Neural cell (in vitro differentiated cells): ENCODE measurements at regions not wholly inside any gene's neighbourhood (a gene's known extent, or its start where the extent isn't known, plus 50 kb on each side); places are given as distances from the start of the nearest gene placed in this dataset.

Source experiments
- H2AFZ ChIP-seq: fragments of 200-600, 300-800 bp; sonication (generic), shearing (Covaris generic); 2 replicates; pipeline ENCODE4 v1.6.0; 2014; ENCODE audit warnings: low read depth, mild to moderate bottlenecking, antibody characterized with exemption, low read length, moderate library complexity
- H3F3A ChIP-seq: fragments of 200-600 bp; shearing (Covaris generic); 2 replicates; pipeline ENCODE4 v1.6.1; 2016; ENCODE audit warnings: mild to moderate bottlenecking, moderate library complexity, mixed read lengths, antibody characterized with exemption, low read length; ENCODE audit not compliant: insufficient read depth, poor library complexity, severe bottlenecking
- H3K27ac ChIP-seq: fragments of 200-600, 300-800 bp; sonication (generic), shearing (Covaris generic); 2 replicates; pipeline ENCODE4 v1.5.1; 2014; ENCODE audit warnings: mild to moderate bottlenecking, low read length, moderate library complexity
- H3K27me3 ChIP-seq: fragments of 300-800, 200-600 bp; sonication (generic), shearing (Covaris generic); 2 replicates; pipeline ENCODE4 v1.6.0; 2014; ENCODE audit warnings: mild to moderate bottlenecking, low read depth, low read length, moderate library complexity; ENCODE audit not compliant: insufficient read depth
- H3K36me3 ChIP-seq: fragments of 300-800, 200-600 bp; sonication (generic), shearing (Covaris generic); 2 replicates; pipeline ENCODE4 v1.5.1; 2014; ENCODE audit warnings: mild to moderate bottlenecking, antibody characterized with exemption, low read length, moderate library complexity; ENCODE audit not compliant: insufficient read depth
- H3K4me2 ChIP-seq: fragments of 300-800, 200-600 bp; sonication (generic), shearing (Covaris generic); 2 replicates; pipeline ENCODE4 v1.6.0; 2014; ENCODE audit warnings: mild to moderate bottlenecking, low read length
- H3K4me3 ChIP-seq: fragments of 300-800, 200-600 bp; sonication (generic), shearing (Covaris generic); 2 replicates; pipeline ENCODE4 v1.5.1; 2014; ENCODE audit warnings: mild to moderate bottlenecking, low read length, moderate library complexity
- H3K79me2 ChIP-seq: fragments of 200-600 bp; shearing (Covaris generic); replicated peaks from 2 replicates; pipeline ENCODE4 v1.6.0; 2014; ENCODE audit warnings: mild to moderate bottlenecking, low read length, moderate library complexity; ENCODE audit not compliant: insufficient read depth
- H3K9ac ChIP-seq: fragments of 300-800, 200-600 bp; sonication (generic), shearing (Covaris generic); 2 replicates; pipeline ENCODE4 v1.6.1; 2016; ENCODE audit warnings: mild to moderate bottlenecking, low read length, mixed read lengths
- H3K9me2 ChIP-seq: fragments of 200-600 bp; shearing (Covaris generic); 2 replicates; pipeline ENCODE4 v1.6.1; 2016; ENCODE audit warnings: mild to moderate bottlenecking, low read length, mixed read lengths; ENCODE audit not compliant: insufficient read depth
- H3K9me3 ChIP-seq: fragments of 200-600, 300-800 bp; sonication (generic), shearing (Covaris generic); 2 replicates; pipeline ENCODE4 v1.6.1; 2016; ENCODE audit warnings: mild to moderate bottlenecking, mixed run types, low read length, moderate library complexity, mixed read lengths
- H4K20me1 ChIP-seq: fragments of 200-600 bp; shearing (Covaris generic); 2 replicates; pipeline ENCODE4 v1.6.1; 2016; ENCODE audit warnings: mild to moderate bottlenecking, mixed run types; ENCODE audit not compliant: insufficient read depth
- EP300 ChIP-seq: fragments of 450-650 bp; conservative IDR thresholded peaks from 2 replicates; pipeline ENCODE4 v1.6.1; 2014; ENCODE audit warnings: antibody characterized with exemption, mild to moderate bottlenecking, moderate library complexity; ENCODE audit not compliant: poor library complexity, severe bottlenecking
- EZH2 ChIP-seq: fragments of 200-600, 300-800 bp; shearing (Covaris generic), sonication (generic); IDR thresholded peaks from 2 replicates; pipeline ENCODE4 v1.6.1; 2014; ENCODE audit warnings: antibody characterized with exemption, low read length, borderline replicate concordance, mild to moderate bottlenecking; ENCODE audit not compliant: insufficient read depth, poor library complexity, severe bottlenecking
- MXI1 ChIP-seq: fragments of 450-650 bp; conservative IDR thresholded peaks from 2 replicates; pipeline ENCODE4 v1.6.1; 2014; ENCODE audit warnings: antibody characterized with exemption, mild to moderate bottlenecking; ENCODE audit not compliant: poor library complexity, severe bottlenecking
- POLR2AphosphoS5 ChIP-seq: IDR thresholded peaks from 2 replicates; pipeline ENCODE4 v1.6.1; 2012
- RAD21 ChIP-seq: fragments of 450-650 bp; conservative IDR thresholded peaks from 2 replicates; pipeline ENCODE4 v1.6.1; 2014; ENCODE audit warnings: antibody characterized with exemption, mild to moderate bottlenecking, moderate library complexity
- REST ChIP-seq: IDR thresholded peaks from 2 replicates; pipeline ENCODE4 v1.6.1; 2012; ENCODE audit warnings: borderline replicate concordance
- SMC3 ChIP-seq: fragments of 450-650 bp; conservative IDR thresholded peaks from 2 replicates; pipeline ENCODE4 v1.6.1; 2014; ENCODE audit warnings: antibody characterized with exemption, mild to moderate bottlenecking, moderate library complexity; ENCODE audit not compliant: poor library complexity
- TAF1 ChIP-seq: IDR thresholded peaks from 2 replicates; pipeline ENCODE4 v1.6.1; 2012; ENCODE audit warnings: low read depth
- TF ChIP-seq, protein P1 (sequence below): fragments of 450-650 bp; IDR thresholded peaks from 2 replicates; pipeline ENCODE4 v1.5.1; 2014; ENCODE audit warnings: antibody characterized with exemption, mild to moderate bottlenecking, moderate library complexity; ENCODE audit not compliant: poor library complexity, severe bottlenecking

DNA sequence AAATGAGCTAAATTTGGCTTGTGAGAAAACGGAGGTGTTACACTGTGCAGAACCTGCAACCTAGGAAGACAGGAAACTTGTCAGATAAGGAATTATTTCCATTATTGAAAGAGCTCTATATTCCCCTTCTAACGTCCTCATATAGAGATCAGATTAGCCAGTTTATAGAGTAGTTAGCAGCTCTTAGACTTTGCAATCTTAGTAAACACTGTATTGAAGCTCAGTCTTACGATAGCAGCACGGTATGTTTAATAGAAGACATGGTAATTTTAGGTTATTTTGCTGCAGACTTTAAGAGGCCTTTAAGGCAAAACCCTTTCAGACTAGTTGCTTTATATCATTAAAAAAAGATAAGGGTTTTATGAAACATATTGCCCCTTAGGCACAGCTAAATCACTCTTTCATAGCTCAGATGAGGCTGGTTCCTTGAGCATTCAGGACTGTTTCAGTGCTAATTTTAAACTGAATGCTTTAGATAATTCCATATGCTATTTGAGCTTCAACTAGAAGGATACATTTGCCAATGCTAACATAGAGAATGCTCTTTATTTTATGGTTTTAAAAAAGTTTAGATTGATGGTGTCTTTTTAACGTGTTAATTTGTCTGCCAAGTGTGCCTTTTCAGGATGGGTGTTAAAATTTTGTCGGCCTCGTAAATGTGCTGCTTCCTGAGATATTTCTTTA, 234.3 kb downstream of the PYDC2 start:
- no peaks in the 10 kb centered on the region for H3F3A ChIP-seq
- H3K79me2 ChIP-seq, result no peaks in the 10 kb centered on the region
- no peaks in the 10 kb centered on the region for H3K27me3 ChIP-seq
- no peak overlapping the region for H3K4me3 ChIP-seq
- H3K4me2 ChIP-seq, result no peak overlapping the region
- H3K9me3 ChIP-seq, result no peaks in the 10 kb centered on the region
- no peak overlapping the region for H2AFZ ChIP-seq
- no peak overlapping the region for H3K27ac ChIP-seq
- no peak for TF ChIP-seq POLR2AphosphoS5
- no peak for TF ChIP-seq EZH2
- TF ChIP-seq SMC3, result no peak
- TF ChIP-seq MXI1, result no peak
- TF ChIP-seq, protein P1, sequence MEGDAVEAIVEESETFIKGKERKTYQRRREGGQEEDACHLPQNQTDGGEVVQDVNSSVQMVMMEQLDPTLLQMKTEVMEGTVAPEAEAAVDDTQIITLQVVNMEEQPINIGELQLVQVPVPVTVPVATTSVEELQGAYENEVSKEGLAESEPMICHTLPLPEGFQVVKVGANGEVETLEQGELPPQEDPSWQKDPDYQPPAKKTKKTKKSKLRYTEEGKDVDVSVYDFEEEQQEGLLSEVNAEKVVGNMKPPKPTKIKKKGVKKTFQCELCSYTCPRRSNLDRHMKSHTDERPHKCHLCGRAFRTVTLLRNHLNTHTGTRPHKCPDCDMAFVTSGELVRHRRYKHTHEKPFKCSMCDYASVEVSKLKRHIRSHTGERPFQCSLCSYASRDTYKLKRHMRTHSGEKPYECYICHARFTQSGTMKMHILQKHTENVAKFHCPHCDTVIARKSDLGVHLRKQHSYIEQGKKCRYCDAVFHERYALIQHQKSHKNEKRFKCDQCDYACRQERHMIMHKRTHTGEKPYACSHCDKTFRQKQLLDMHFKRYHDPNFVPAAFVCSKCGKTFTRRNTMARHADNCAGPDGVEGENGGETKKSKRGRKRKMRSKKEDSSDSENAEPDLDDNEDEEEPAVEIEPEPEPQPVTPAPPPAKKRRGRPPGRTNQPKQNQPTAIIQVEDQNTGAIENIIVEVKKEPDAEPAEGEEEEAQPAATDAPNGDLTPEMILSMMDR, result no peak
- no peak for TF ChIP-seq REST
- no peak for TF ChIP-seq EP300
- TF ChIP-seq TAF1, result no peak
- no peak for TF ChIP-seq RAD21
- H3K36me3 ChIP-seq, result no peaks in the 10 kb centered on the region
- H4K20me1 ChIP-seq, result no peaks in the 10 kb centered on the region
- H3K9ac ChIP-seq, result no peak overlapping the region
- no peaks in the 10 kb centered on the region for H3K9me2 ChIP-seq

DNA sequence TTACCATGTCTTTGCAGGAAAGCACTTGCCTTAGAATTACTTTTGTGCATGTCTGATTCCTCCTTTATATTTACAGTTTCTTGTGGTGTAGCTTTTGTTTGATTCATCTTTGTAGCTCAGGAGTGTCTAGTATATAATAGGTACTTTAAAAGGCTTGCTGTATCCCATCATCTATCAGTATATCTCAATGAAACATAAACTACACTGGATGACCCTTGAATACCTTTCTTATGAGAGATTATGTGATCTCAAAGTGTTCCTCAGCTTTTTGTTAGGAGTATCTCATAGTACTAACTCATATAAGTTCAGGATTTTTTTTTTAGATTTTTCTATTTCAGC, 234.8 kb downstream of the PYDC2 start:
- no peaks in the 10 kb centered on the region for H4K20me1 ChIP-seq
- TF ChIP-seq POLR2AphosphoS5, result no peak
- TF ChIP-seq REST, result no peak
- TF ChIP-seq MXI1, result no peak
- TF ChIP-seq, protein P1, result no peak
- H3K9me2 ChIP-seq, result no peaks in the 10 kb centered on the region
- no peaks in the 10 kb centered on the region for H3K27me3 ChIP-seq
- H3K4me3 ChIP-seq, result no peak overlapping the region
- no peak overlapping the region for H3K27ac ChIP-seq
- H2AFZ ChIP-seq, result no peak overlapping the region
- no peaks in the 10 kb centered on the region for H3K36me3 ChIP-seq
- H3K9me3 ChIP-seq, result no peaks in the 10 kb centered on the region
- H3K9ac ChIP-seq, result no peak overlapping the region
- H3K79me2 ChIP-seq, result no peaks in the 10 kb centered on the region
- H3K4me2 ChIP-seq, result no peak overlapping the region
- H3F3A ChIP-seq, result no peaks in the 10 kb centered on the region
